ENCODE measurements at regions not wholly inside any gene's neighbourhood (a gene's known extent, or its start where the extent isn't known, plus 50 kb on each side); places are given as distances from the start of the nearest gene placed in this dataset.

DNA sequence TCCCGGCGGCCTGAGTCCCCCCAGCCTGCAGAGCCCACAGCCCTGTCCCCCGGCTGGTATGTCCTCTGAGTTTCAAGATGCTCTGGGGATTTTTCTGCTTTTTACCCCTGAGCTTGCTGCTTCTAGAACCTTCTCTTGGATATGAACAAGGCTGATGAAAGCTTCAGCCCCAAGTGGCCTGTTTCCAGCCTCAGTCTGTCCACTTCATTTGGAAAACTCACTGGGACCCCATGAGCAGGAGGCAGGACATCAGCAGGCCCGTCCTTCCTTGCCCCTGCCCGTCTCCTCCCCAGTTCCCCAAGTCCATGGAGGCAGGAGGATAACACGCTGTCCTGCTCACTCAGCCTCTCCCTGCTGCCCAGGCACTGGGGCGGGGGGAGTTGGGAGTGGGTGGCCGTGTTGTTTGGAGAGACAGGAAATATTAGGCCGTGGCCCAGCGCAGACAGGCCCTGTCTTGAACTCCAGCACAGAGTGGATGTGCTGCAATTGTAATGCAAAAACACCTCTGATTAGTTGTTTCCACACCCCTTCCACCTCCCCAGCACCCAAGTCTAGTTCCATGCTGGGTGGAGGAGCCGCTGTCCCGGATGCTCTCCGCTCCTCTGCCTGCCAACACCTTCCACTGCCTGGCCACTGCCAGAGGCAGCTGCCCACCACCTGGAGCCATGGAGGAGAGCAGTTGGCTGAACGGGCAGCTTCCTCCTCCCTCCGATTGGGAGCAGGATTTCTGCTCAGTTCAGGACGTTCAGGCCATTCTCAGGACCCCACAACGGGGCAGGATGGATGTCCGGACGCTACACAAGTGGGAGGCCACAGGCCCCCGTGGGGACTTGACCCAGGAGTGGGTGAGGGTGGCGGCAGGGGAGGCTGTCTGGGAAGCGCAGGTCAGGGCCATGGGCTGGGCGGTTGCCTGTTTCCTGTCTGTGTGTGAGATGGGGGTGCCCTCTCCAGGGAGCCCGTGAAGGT lies 216.9 kb upstream of the GSE1 start:
- no peak for TF ChIP-seq POLR2AphosphoS5 (IDR thresholded peaks at IDR 0.05)
- TF ChIP-seq, protein P1, sequence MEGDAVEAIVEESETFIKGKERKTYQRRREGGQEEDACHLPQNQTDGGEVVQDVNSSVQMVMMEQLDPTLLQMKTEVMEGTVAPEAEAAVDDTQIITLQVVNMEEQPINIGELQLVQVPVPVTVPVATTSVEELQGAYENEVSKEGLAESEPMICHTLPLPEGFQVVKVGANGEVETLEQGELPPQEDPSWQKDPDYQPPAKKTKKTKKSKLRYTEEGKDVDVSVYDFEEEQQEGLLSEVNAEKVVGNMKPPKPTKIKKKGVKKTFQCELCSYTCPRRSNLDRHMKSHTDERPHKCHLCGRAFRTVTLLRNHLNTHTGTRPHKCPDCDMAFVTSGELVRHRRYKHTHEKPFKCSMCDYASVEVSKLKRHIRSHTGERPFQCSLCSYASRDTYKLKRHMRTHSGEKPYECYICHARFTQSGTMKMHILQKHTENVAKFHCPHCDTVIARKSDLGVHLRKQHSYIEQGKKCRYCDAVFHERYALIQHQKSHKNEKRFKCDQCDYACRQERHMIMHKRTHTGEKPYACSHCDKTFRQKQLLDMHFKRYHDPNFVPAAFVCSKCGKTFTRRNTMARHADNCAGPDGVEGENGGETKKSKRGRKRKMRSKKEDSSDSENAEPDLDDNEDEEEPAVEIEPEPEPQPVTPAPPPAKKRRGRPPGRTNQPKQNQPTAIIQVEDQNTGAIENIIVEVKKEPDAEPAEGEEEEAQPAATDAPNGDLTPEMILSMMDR (IDR thresholded peaks at IDR 0.05): no peak
- TF ChIP-seq POLR2A (IDR thresholded peaks at IDR 0.05): no peak
- no peak for TF ChIP-seq EP300 (IDR thresholded peaks at IDR 0.05)
